ENCODE measurements at regions not wholly inside any gene's neighbourhood (a gene's known extent, or its start where the extent isn't known, plus 50 kb on each side); places are given as distances from the start of the nearest gene placed in this dataset.

GRCh38 chr3:71863563-71864190 lies 78.7 kb upstream of the PROK2 start:
- no peak for TF ChIP-seq POLR2A (IDR thresholded peaks at IDR 0.05)
- TF ChIP-seq EP300 (IDR thresholded peaks at IDR 0.05; ENCODE audit: low read depth): no peak
- TF ChIP-seq POLR2AphosphoS5 (IDR thresholded peaks at IDR 0.05): no peak
- TF ChIP-seq CTCF (IDR thresholded peaks at IDR 0.05): no peak
- Histone ChIP-seq H3K36me3 (no peaks in the 10 kb centered on the region), H3K4me3 (no peak overlapping the region), H3K27ac (no peak overlapping the region), H3K27me3 (no peaks in the 10 kb centered on the region), H3K4me1 (no peaks in the 10 kb centered on the region), H3K9me3 (no peaks in the 10 kb centered on the region)
- in situ Hi-C loops (cut with MboI; ENCODE audit: low pct_ligation_motif_present in 1 of 4, low pct_unique_long_range_greater_than_20kb in 1 of 4, low sequenced_read_pairs in 3 of 4): loop anchor here in 1 of 4 donors (25.0 kb wide), 1 partner anchor 151 kb away; no protein-coding TSS in a partner anchor
- DNase-seq: no peak
- WGBS, 2 donors (ENCODE audit: low coverage in 1 of 2): 71 to 78% methylated on average over 2 to 5 of the region's 5 CpGs
- intact Hi-C loops (cut with DNase I; ENCODE audit: low total_unique reads): no loop called here

DNA sequence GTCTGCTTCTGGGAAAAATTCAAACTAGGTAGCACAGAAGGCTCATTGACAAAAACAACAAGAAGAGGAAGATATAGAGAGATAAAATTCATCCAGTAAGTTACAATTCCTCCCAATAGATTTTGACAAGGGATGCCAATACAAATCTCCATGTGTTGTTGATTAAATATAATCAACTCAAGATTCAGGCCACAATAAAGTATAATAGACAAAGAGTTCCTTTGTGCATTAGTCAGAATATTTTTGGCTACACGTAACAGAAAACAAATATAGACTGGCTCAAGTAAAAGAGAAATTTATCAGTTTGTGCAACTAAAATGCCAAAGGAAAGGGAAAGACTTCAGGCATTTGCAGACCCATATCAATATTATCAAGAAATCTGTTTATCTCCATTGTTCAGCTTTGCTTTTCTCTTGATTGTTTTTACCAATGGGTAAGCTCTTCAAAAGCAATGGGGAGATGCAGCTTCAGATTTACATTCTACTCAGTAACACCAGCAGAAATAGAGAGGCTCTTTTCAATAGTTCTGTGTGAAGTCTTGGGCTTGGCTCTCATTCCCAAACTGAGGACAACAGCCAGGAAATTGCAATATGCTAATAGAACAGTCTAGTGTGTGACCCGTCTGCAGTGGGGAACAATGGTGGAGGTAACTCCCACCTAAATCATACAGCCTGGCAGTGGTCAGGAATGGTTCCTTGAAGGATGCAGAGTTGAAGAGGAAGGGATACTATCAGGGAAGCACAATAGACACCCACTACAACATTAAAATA lies 77.6 kb upstream of the PROK2 start:
- TF ChIP-seq EP300 (IDR thresholded peaks at IDR 0.05; ENCODE audit: low read depth): no peak
- no peak for TF ChIP-seq POLR2A (IDR thresholded peaks at IDR 0.05)
- no peak for TF ChIP-seq POLR2AphosphoS5 (IDR thresholded peaks at IDR 0.05)
- no peak for TF ChIP-seq CTCF (IDR thresholded peaks at IDR 0.05)
- in situ Hi-C loops (cut with MboI; ENCODE audit: low pct_ligation_motif_present in 1 of 4, low pct_unique_long_range_greater_than_20kb in 1 of 4, low sequenced_read_pairs in 3 of 4): loop anchor here in 1 of 4 donors (25.0 kb wide), 1 partner anchor 150 kb away; no protein-coding TSS in a partner anchor

GRCh38 chr3:71859123-71859519 lies 74.2 kb upstream of the PROK2 start:
- intact Hi-C loops (cut with DNase I; ENCODE audit: low total_unique reads): no loop called here
- DNase-seq: no peak

More for the DNA sequence above, 77.6 kb upstream of the PROK2 start:
- H3K27ac ChIP-seq: no peak overlapping the region
- H3K9me3 ChIP-seq: no peaks in the 10 kb centered on the region
- intact Hi-C loops (cut with DNase I; ENCODE audit: low total_unique reads): no loop called here
- no peaks in the 10 kb centered on the region for H3K4me1 ChIP-seq
- 36 to 69% methylated on average over 1 to 2 of the region's 2 CpGs for WGBS, 2 donors (ENCODE audit: low coverage in 1 of 2)
- H3K27me3 ChIP-seq: no peaks in the 10 kb centered on the region
- DNase-seq: no peak
- H3K36me3 ChIP-seq: no peaks in the 10 kb centered on the region
- no peak overlapping the region for H3K4me3 ChIP-seq

More at GRCh38 chr3:71859123-71859519, 74.2 kb upstream of the PROK2 start:
- 68 to 77% methylated on average over 3 of the region's 3 CpGs for WGBS, 2 donors (ENCODE audit: low coverage in 1 of 2)
- Histone ChIP-seq H3K9me3 (no peaks in the 10 kb centered on the region), H3K36me3 (no peaks in the 10 kb centered on the region), H3K27me3 (no peaks in the 10 kb centered on the region), H3K27ac (no peak overlapping the region), H3K4me3 (no peak overlapping the region), H3K4me1 (no peaks in the 10 kb centered on the region)
- no peak for TF ChIP-seq POLR2A (IDR thresholded peaks at IDR 0.05)
- TF ChIP-seq EP300 (IDR thresholded peaks at IDR 0.05; ENCODE audit: low read depth): no peak
- peak in 4 of 5 experiments; percentile 21 to 36 (median 32) for TF ChIP-seq CTCF (IDR thresholded peaks at IDR 0.05)
- TF ChIP-seq POLR2AphosphoS5 (IDR thresholded peaks at IDR 0.05): no peak
- in situ Hi-C loops (cut with MboI; ENCODE audit: low pct_ligation_motif_present in 1 of 4, low pct_unique_long_range_greater_than_20kb in 1 of 4, low sequenced_read_pairs in 3 of 4): loop anchor here in 1 of 4 donors (25.0 kb wide), 1 partner anchor 147 kb away; no protein-coding TSS in a partner anchor

Data from transverse colon (tissue), 4 donors.